Calu3 (cell line): ENCODE measurements at regions not wholly inside any gene's neighbourhood (a gene's known extent, or its start where the extent isn't known, plus 50 kb on each side); places are given as distances from the start of the nearest gene placed in this dataset.

Experiments
- BruUV-seq: library from RNA; stranded (reverse); fragments of 400-500 nt; replicated peaks from 2 replicates; lab custom pipeline; 2021; lab: Mats Ljungman, UMichigan
- CTCF ChIA-PET: fragments of 300-600 bp; sonication (Branson Sonifier 250); formaldehyde crosslinking; loops from one replicate; lab custom pipeline; 2022; ENCODE audit warnings: antibody characterized with exemption; lab: Charles Lee
- DNase-seq: peaks from one replicate; pipeline ENCODE4 v3.0.0; 2022
- H3K27ac Mint-ChIP-seq: one replicate; pipeline ENCODE4 v1.8.0; 2022; ENCODE audit warnings: mixed read lengths; ENCODE audit not compliant: unreplicated experiment
- H3K27me3 Mint-ChIP-seq: one replicate; pipeline ENCODE4 v1.8.0; 2022; ENCODE audit warnings: mixed read lengths; ENCODE audit not compliant: unreplicated experiment
- H3K36me3 Mint-ChIP-seq: one replicate; pipeline ENCODE4 v1.8.0; 2022; ENCODE audit warnings: mild to moderate bottlenecking, moderate library complexity, mixed read lengths; ENCODE audit not compliant: insufficient read depth, unreplicated experiment
- H3K4me1 Mint-ChIP-seq: one replicate; pipeline ENCODE4 v1.8.0; 2022; ENCODE audit warnings: mild to moderate bottlenecking, low read depth, mixed read lengths; ENCODE audit not compliant: unreplicated experiment
- H3K4me3 Mint-ChIP-seq: one replicate; pipeline ENCODE4 v1.8.0; 2022; ENCODE audit warnings: mild to moderate bottlenecking, low read depth, moderate library complexity, mixed read lengths; ENCODE audit not compliant: unreplicated experiment
- H3K9me3 Mint-ChIP-seq: one replicate; pipeline ENCODE4 v1.8.0; 2022; ENCODE audit warnings: low read depth, mixed read lengths; ENCODE audit not compliant: unreplicated experiment
- intact Hi-C: fragments of 100-400 bp; cut with micrococcal nuclease; formaldehyde crosslinking; loops from one replicate; pipeline ENCODE4 v1.10.0; 2022; ENCODE audit not compliant: unreplicated experiment
- TF ChIP-seq, protein P1 (sequence below): fragments of 200-600 bp; IDR thresholded peaks from one replicate; pipeline ENCODE4 v1.8.0; 2022; ENCODE audit warnings: antibody characterized with exemption; ENCODE audit not compliant: unreplicated experiment

- Mint-ChIP-seq H3K27me3 (no peaks in the 10 kb centered on the region), H3K4me3 (no peak overlapping the region), H3K27ac (no peak overlapping the region), H3K4me1 (no peaks in the 10 kb centered on the region), H3K9me3 (no peaks in the 10 kb centered on the region), H3K36me3 (no peaks in the 10 kb centered on the region)
- TF ChIP-seq, protein P1, sequence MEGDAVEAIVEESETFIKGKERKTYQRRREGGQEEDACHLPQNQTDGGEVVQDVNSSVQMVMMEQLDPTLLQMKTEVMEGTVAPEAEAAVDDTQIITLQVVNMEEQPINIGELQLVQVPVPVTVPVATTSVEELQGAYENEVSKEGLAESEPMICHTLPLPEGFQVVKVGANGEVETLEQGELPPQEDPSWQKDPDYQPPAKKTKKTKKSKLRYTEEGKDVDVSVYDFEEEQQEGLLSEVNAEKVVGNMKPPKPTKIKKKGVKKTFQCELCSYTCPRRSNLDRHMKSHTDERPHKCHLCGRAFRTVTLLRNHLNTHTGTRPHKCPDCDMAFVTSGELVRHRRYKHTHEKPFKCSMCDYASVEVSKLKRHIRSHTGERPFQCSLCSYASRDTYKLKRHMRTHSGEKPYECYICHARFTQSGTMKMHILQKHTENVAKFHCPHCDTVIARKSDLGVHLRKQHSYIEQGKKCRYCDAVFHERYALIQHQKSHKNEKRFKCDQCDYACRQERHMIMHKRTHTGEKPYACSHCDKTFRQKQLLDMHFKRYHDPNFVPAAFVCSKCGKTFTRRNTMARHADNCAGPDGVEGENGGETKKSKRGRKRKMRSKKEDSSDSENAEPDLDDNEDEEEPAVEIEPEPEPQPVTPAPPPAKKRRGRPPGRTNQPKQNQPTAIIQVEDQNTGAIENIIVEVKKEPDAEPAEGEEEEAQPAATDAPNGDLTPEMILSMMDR, result no peak
- CTCF ChIA-PET, result no interaction called here
- no peak for DNase-seq
- BruUV-seq, result no TSS peak
- intact Hi-C loops, result no loop called here
These were observed 146.2 kb upstream of the ZKSCAN2 start for GRCh38 chr16:25403852-25404251.

DNA sequence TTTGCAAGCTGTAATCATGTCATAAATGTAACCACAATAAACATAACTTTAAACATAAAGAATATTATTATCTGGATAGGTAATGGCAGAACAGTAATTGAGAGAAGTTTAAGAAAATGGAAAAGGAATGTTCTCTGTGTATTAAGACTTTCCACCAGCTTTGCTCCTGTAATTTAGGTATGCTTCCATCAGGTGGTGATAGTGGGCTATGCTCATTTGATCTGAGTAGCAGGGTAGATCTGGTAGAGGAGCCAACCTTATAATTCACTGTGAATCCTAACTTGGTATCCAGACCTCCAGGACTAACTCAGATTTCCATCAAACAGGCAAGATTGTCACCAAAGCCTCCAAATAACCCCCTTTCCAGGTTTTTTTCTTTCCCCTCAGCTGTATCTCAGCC, 137.9 kb upstream of the ZKSCAN2 start:
- CTCF ChIA-PET, result no interaction called here
- intact Hi-C loops, result no loop called here
- Mint-ChIP-seq H3K4me1 (no peaks in the 10 kb centered on the region), H3K36me3 (no peaks in the 10 kb centered on the region), H3K27me3 (no peaks in the 10 kb centered on the region), H3K9me3 (no peaks in the 10 kb centered on the region), H3K27ac (no peak overlapping the region), H3K4me3 (no peak overlapping the region)
- no TSS peak for BruUV-seq
- DNase-seq, result no peak
- TF ChIP-seq, protein P1, result no peak

DNA sequence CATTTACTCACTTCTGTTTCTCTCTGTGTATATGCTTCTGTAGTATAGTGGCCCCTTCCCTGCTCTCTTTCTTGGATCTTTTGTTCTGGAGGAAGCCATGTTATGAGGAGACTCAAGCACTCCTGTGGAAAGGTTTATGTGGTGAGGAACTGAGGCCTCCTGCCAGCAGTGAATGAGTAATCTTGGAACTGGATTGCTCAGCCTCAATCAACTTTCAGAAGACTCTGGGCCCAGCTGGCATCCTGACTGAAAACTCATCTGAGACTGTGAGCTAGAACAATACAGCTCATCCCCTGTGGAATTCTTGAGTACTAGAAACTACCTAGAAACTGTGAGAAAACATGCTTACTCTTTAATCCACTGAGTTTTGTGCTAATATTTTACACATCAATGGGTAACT, 133.1 kb upstream of the ZKSCAN2 start:
- Mint-ChIP-seq H3K4me3 (no peak overlapping the region), H3K27me3 (no peaks in the 10 kb centered on the region), H3K36me3 (no peaks in the 10 kb centered on the region), H3K9me3 (no peaks in the 10 kb centered on the region), H3K4me1 (no peaks in the 10 kb centered on the region), H3K27ac (no peak overlapping the region)
- TF ChIP-seq, protein P1, result no peak
- no peak for DNase-seq
- CTCF ChIA-PET, result interaction anchor here (0.5 kb wide), 1 partner anchor 10 kb away, joined by 3 read pairs; no protein-coding TSS in a partner anchor
- intact Hi-C loops, result no loop called here
- no TSS peak for BruUV-seq

GRCh38 chr16:25374556-25374955, 116.9 kb upstream of the ZKSCAN2 start:
- TF ChIP-seq, protein P1, result no peak

GRCh38 chr16:25372716-25373115, 115.1 kb upstream of the ZKSCAN2 start:
- Mint-ChIP-seq H3K27ac (no peak overlapping the region), H3K9me3 (no peaks in the 10 kb centered on the region), H3K27me3 (peaks cover 48% of the 10 kb centered on the region), H3K4me1 (no peaks in the 10 kb centered on the region), H3K4me3 (no peak overlapping the region), H3K36me3 (no peaks in the 10 kb centered on the region)
- no peak for DNase-seq
- no TSS peak for BruUV-seq
- CTCF ChIA-PET, result no interaction called here
- intact Hi-C loops, result no loop called here
- TF ChIP-seq, protein P1, result no peak

More at GRCh38 chr16:25374556-25374955, 116.9 kb upstream of the ZKSCAN2 start:
- H3K36me3 Mint-ChIP-seq, result no peaks in the 10 kb centered on the region
- intact Hi-C loops, result no loop called here
- BruUV-seq, result no TSS peak
- no peaks in the 10 kb centered on the region for H3K4me1 Mint-ChIP-seq
- no peak overlapping the region for H3K4me3 Mint-ChIP-seq
- no peak overlapping the region for H3K27ac Mint-ChIP-seq
- no peaks in the 10 kb centered on the region for H3K9me3 Mint-ChIP-seq
- no peak for DNase-seq
- peaks cover 48% of the 10 kb centered on the region for H3K27me3 Mint-ChIP-seq
- CTCF ChIA-PET, result no interaction called here
